DMS153 (cell line): ENCODE measurements at regions not wholly inside any gene's neighbourhood (a gene's known extent, or its start where the extent isn't known, plus 50 kb on each side); places are given as distances from the start of the nearest gene placed in this dataset.

ENCODE experiments used
- DNase-seq: peaks from one replicate; lab custom pipeline; 2025; lab: John Stamatoyannopoulos, UW

GRCh38 chr12:93944911-93945310 is 203.5 kb upstream of the PLXNC1 start:
- no peak for DNase-seq

DNA sequence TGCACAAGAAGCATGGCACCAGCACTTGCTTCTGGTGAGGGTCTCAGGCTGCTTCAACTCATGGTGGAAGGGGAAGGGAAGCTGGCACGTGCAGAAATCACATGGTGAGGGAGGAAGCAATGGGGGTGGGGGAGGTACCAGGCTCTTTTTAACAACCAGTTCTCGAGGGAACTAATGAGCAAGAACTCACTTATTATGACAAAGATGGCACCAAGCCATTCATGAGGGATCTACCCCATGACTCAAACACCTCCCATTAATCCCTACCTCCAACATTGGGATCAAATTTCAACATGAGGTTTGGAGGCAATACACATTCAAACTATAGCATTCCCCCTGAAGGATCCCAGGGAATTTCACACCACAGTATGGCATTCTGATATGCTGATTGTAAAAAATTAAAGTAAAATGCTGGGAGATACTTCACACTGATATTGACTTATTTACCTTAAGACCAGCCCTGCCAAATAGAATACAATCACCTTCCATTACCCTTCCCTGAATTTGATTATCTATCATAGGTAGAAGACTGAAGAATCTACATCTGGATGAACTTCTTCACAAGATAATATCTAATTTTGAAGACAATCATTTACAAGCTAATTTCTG is 201.7 kb upstream of the PLXNC1 start:
- DNase-seq: no peak

DNA sequence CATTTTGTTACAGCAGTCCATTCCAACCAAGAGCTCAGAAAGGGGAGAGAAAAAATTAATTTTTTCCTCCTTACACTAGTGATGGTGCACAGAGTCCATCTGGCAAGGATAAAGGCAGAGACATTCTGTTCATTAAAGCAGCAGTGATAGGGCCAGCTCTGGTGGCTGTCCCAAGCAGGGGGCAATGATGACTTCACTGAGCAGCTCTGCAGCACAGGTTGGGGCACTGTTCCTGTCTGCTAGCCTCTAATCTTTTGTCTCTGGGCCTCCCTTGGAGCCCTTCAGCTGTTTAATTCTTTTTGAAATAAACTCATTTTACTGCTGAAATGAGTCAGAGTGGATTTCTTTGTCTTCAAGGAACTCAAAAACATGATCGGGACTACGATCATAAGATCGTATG is 200.9 kb upstream of the PLXNC1 start:
- no peak for DNase-seq

- DNase-seq: no peak
Measured at GRCh38 chr12:93950311-93950710, 198.1 kb upstream of the PLXNC1 start.

DNA sequence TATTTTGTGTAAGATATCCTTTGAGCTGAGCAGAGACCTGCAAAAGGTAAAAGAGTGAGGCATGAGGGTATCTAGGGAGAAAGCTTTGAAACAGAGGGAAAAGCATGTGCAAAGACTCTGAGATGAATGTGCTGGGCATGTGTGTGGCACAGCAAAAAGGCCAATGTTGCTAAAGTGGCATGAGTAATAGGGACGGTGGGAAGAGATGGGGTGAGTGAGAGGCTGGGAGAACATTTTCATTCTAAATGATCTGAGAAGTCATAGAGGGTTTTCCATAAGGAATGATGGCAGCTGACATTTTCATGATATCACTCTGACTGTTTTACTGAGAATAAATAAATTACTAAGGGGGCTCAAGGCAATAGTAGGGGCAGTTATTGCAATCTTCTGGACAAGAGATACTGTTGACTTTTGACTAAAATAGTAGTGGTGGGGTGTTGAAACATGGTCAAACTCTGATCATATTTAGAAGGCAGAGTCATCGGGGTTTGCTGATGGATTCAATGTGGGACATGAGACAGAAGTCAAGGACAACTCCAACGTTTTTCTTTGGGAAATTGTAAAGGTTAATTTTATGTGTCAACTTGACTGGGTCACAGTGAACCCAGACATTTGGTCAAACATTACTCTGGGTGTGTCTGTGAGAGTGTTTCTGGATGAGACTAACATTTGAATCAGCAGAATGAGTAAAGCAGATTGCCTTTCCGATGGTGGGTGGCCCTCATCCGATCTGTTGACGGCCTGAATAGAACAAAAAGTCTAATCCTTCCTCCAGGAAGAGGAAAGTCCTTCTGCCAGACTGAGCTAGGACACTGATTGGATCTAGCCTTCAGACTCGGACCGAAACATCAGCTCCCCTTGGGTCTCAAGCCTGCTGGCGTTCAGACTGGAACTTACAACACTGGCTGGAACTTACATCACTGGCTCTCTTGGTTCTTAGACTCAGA is 193.9 kb upstream of the PLXNC1 start:
- no peak for DNase-seq

GRCh38 chr12:93956551-93956950 is 191.8 kb upstream of the PLXNC1 start:
- no peak for DNase-seq

GRCh38 chr12:93957168-93957567 is 191.2 kb upstream of the PLXNC1 start:
- no peak for DNase-seq

DNA sequence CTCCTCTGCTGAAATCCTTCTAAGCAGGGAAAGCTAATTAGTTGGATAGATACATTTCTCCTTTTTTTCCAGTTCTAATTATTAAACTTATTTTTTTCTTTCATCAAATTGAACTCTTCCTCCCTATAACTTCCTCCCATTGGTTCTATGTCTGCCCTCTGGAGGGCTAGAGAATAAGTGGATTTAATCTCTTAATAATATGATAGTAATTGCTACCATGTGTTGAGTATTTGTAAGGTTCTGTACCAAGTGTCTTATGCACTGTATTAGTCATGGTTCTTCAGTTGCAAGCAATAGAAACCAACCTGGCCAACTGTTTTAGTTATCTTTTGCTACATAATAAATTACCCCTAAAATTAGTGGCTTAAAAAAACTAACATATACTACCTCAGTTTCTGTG is 190.5 kb upstream of the PLXNC1 start:
- DNase-seq: no peak

DNA sequence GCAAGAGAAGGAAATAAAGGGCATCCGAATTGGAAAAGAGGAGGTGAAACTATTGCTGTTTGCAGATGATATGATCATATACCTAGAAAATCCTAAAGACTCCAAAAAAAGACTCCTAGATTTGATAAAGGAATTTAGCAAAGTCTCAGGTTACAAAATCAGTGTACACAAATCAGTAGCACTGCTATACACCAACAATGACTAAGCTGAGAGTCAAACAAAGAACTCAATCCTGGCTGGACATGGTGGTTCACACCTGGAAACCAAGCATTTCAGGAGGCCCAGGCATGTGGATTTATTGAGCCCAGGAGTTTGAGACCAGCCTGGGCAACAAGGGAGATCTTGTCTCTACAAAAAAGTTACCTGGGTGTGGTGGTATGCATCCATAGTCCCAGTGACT is 188.7 kb upstream of the PLXNC1 start:
- DNase-seq: no peak

DNA sequence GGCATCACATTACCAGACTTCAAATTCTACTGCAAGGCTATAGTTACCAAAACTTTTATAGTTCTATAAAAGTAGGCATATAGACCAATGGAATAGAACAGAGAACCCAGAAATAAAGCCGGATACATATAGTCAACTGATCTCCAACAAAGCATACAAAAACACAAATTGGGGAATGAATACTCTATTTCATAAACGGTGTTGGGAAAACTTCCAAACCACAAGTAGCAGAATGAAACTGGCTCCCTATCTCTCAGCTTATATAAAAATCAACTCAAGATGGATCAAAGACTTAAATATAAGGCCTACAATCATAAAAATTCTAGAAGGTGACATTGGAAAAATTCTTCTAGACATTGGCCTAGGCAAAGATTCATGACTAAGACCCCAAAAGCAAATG is 187.9 kb upstream of the PLXNC1 start:
- DNase-seq: no peak

DNA sequence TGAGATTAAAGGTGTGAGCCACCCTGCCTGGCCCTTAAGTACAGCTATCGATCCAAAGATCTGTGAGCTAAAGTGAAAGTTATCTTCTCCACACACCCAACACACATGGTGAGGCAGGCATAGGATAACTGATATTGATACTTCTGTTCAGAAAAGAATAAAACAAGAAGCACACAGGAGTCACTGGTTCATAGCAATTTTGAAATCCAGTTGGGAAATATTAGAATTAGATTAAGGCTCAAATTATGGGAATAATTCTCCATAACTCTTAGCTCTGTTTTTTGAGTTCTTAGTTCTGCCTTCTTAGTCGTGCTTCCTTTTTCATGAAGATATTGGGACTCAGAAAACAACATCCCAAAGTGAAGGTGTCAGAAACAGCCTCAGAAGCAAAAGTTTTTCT is 186.0 kb upstream of the PLXNC1 start:
- no peak for DNase-seq

- DNase-seq: no peak
Measured at GRCh38 chr12:93964936-93965335, 183.4 kb upstream of the PLXNC1 start.

DNA sequence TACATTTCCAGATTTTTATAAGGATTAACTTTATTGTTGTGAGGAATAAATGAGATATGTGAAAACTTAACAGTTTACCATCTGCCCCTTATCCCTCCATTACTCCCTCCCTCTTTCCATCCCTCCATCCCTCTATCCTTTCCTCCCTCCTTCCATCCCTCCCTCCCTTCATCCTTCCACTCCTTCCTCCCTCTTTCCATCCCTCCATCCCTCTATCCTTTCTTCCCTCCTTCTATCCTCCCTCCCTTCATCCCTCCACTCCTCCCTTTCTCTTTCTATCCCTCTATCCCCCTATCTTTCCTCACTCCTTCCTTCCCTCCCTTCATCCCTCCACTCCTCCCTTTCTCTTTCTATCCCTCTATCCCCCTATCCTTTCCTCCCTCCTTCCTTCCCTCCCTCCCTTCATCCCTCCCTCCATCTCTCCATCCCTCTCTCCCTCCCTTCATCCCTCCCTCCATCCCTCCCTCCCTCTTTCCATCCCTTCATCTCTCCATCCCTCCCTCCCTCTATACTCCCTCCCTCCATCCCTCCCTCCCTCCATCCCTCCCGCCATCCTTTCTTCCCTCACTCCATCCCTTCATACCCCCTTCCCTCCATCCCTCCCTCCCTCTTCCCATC is 181.8 kb upstream of the PLXNC1 start:
- no peak for DNase-seq

DNA sequence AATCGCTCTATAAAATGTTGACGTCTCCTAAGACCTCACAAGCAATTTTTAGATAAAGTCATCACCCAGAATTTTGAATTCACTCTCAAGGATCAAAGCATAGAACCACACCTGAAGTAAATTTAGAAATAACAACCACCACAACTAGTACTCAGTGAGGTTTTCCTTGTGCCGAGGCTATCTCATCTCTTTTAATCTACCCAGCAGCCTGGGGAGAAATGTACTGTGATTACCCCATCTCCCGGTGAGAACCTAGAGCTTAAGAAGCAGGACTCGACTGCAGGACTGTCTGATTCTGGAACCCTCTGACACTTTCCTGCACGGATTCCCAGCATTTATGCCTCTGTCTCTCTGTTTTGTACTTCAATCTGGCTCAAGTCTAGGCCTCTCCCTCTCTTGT is 180.9 kb upstream of the PLXNC1 start:
- no peak for DNase-seq

DNA sequence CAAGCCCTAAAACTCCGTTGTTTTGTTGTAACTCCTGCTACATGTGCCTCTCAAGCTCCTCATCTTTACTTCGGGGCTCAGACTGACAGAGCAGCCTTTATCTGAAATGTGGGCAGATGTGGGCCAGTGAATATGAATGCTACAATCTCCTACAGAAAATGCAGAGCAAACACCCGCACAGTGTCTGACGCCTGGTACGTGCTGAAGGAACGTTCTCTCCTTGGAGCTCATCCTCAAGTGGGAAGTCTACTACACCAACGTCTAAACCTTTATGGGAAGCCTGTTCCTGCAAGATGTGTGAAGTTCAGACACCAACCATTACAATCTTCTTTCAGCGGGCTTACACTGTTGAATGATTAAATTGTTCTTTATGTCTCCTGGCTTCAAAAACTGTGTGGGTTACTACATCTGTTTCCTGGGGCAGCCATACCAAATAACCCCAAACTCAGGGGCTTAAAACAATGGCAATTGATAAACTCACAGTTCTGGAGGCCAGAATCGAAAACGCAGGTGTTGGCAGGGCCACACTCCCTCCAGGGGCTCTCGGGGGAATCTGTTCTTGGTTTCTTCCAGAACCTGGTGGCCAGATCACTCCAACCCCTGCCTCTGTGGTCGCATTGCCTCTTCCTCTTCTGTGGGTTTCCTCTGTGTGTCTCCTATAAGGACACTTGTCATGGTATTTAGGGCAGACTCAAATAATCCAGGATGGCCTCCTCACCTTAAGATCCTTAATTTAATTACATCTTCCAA is 179.7 kb upstream of the PLXNC1 start:
- DNase-seq: no peak

DNA sequence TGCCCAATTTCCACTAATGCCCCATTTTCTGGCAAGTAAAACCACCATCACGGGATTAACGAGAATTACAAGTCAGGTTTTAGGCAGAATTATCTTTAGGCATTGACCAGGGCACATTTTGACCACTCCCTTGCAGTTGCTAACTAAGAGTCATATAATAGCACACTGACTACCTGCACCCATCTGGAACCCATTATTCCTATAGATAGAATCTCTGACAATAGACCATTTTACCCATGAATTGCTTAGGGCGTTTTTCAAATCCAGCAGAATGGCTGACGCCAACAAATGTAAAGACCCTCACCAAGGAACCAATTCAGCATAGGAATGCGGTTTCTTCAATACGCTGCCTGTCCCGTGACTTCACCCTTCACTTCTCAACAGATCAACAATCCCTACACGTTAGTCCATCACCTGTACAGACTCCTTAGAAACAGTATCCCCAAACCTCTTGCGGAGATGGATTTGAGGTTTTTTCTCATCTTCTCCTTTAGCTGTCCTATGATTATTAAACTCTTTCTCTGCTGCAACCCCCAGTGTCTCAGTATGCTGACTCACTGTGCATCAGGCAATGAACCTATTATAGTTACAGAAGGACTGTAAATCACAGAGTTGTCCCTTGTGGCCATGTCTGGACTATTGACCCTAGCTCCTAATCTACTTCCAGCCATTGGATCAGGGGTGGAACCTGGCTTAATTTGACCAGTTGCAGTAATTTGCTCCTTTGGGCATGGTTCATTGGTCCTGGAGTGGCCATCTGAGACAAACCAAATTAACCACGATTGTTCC is 177.3 kb upstream of the PLXNC1 start:
- DNase-seq: no peak

DNA sequence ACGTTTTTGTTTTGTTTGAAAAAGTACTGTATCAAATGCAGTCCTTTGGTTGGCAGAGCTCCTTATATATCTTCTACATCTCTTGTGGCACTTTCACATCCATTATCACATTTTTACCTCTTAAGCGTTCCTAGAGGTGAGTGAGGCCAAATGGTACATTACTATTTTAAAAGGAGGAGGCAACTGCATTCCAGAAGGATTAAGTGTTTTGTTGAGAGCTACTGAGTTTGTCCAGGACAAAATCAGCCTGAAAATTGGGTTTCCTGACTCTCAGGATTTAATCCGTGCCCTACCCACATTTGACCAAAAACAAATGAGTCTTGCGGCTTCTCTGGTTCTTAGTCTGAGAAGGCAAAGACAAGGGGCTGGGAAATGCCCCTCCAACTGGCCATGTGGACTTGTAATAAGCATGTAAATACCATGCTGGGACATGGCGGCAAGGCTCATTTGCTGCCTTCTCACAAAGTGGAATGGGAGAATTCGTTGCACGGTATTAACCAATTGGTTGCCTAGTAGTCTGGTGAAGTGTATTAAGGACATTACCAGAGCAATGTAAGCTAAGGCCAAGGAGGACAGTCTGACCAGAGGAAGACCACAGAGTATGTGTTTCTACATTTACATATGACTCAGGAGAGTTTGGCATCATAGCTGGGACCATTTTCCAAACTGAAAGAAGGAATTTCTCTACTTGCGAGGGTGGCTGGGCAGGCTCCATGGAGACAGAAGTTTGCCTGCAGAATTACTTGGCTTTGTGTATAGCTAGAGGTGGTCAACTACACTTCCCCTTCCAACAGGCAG is 175.8 kb upstream of the PLXNC1 start:
- DNase-seq: no peak

DNA sequence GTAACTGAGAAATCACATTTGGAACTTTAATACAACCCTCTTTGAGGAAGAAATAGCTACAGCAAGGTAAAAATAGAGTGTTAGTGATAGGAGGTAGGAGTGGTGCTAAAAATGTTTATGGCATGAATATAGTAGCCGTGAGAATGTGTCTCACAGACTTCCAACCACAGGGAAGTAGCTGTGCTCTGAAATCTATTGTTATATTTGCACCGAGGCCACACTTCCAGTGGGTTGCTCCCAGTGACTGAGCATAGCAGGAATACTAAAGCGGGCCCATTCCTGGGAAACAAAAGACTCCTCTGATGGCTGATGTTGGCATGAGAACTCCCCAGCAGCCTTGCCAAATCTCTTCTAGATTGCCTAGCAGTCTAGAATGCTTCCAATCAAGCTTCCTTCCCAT is 174.1 kb upstream of the PLXNC1 start:
- no peak for DNase-seq

- no peak for DNase-seq
Measured at GRCh38 chr12:93976024-93976423, 172.4 kb upstream of the PLXNC1 start.

- DNase-seq: no peak
Measured at GRCh38 chr12:93977081-93977480, 171.3 kb upstream of the PLXNC1 start.

- DNase-seq: no peak
Measured at GRCh38 chr12:93978553-93978952, 169.8 kb upstream of the PLXNC1 start.
